ENCODE measurements at regions not wholly inside any gene's neighbourhood (a gene's known extent, or its start where the extent isn't known, plus 50 kb on each side); places are given as distances from the start of the nearest gene placed in this dataset.

- Histone ChIP-seq H3K14ac (replicated peaks; ENCODE audit: low read depth, low read length) (no peak overlapping the region), H3K27me3 (ENCODE audit: control insufficient read depth, insufficient read depth, low read length) (no peaks in the 10 kb centered on the region; the same call in 1 of the 2 replicates), H3K4me2 (ENCODE audit: low read depth, low read length) (no peak overlapping the region), H2AK9ac (replicated peaks; ENCODE audit: low read depth, low read length, poor library complexity) (no peak overlapping the region), H4K20me1 (ENCODE audit: insufficient read depth, low read length) (no peaks in the 10 kb centered on the region), H2AK5ac (ENCODE audit: low read depth, low read length) (no peak overlapping the region), H2AFZ (replicated peaks; ENCODE audit: low read length, poor library complexity) (no peak overlapping the region), H2BK120ac (ENCODE audit: low read depth, low read length) (no peak overlapping the region), H2BK20ac (ENCODE audit: low read depth, low read length) (no peak overlapping the region), H4K8ac (ENCODE audit: low read depth in 2 of 2, low read length in 2 of 2) (no peak overlapping the region), H2BK15ac (ENCODE audit: low read depth, low read length) (no peak overlapping the region), H3K9ac (ENCODE audit: low read depth, low read length) (no peak overlapping the region), H4K5ac (ENCODE audit: low read depth, low read length) (no peak overlapping the region), H3K27ac (ENCODE audit: insufficient read depth, low read length) (no peak overlapping the region), H3K9me1 (ENCODE audit: insufficient read depth, low read length) (no peaks in the 10 kb centered on the region), H3K56ac (ENCODE audit: extremely low read depth, insufficient read depth, low read length) (no peak overlapping the region), H3K4me1 (ENCODE audit: control insufficient read depth, insufficient read depth, low read length) (no peaks in the 10 kb centered on the region), H3K4me3 (ENCODE audit: insufficient read depth, low read depth, low read length) (no peak overlapping the region), H3K36me3 (ENCODE audit: control insufficient read depth, insufficient read depth, low read length) (no peaks in the 10 kb centered on the region), H3K4ac (ENCODE audit: low read depth, low read length) (no peak overlapping the region), H3K9me3 (ENCODE audit: control insufficient read depth, insufficient read depth, low read length) (no peaks in the 10 kb centered on the region), H3K23ac (ENCODE audit: low read depth, low read length) (no peak overlapping the region), H2BK5ac (ENCODE audit: low read depth, low read length, poor library complexity, severe bottlenecking) (no peak overlapping the region), H3K79me1 (ENCODE audit: low read depth in 1 of 2, low read length in 2 of 2) (no peaks in the 10 kb centered on the region), H4K91ac (ENCODE audit: insufficient read depth, low read depth, low read length) (no peak overlapping the region), H3K18ac (ENCODE audit: low read depth, low read length) (no peak overlapping the region)
- DNase-seq (no peak), ATAC-seq (ENCODE audit: low read depth) (no peak)
- dilution Hi-C loops (cut with HindIII; ENCODE audit: low sequenced_read_pairs, unreplicated experiment) (no loop called here), intact Hi-C loops (cut with micrococcal nuclease) (no loop called here), in situ Hi-C loops (cut with MboI; ENCODE audit: low sequenced_read_pairs) (no loop called here)
- BruUV-seq (replicated peaks) = no TSS peak
- POLR2A ChIA-PET (ENCODE audit: unreplicated experiment) = no interaction called here
- CTCF ChIA-PET = no interaction called here
- WGBS, 2 experiments (ENCODE audit: extremely low coverage in 2 of 2, insufficient read length in 1 of 2) = 80% methylated on average over 1 of the region's 1 CpG; no CpG with 5 or more reads in 1 of the 2 experiments
- TF ChIP-seq SMC3 (IDR thresholded peaks at IDR 0.05; ENCODE audit: low read depth, low read length) (no peak), MXI1 (IDR thresholded peaks at IDR 0.05; ENCODE audit: borderline replicate concordance, low read depth, low read length) (no peak), CHD1 (IDR thresholded peaks at IDR 0.05; ENCODE audit: low read depth, low read length) (no peak), MAZ (IDR thresholded peaks at IDR 0.05; ENCODE audit: borderline replicate concordance, low read depth, low read length) (no peak), BHLHE40 (IDR thresholded peaks at IDR 0.05; ENCODE audit: low read depth, low read length) (no peak), POLR2A (IDR thresholded peaks at IDR 0.05; ENCODE audit: low read depth, low read length) (no peak), CEBPB (IDR thresholded peaks at IDR 0.05; ENCODE audit: low read depth, low read length) (no peak), RFX5 (IDR thresholded peaks at IDR 0.05; ENCODE audit: low read depth, low read length) (no peak), FOS (IDR thresholded peaks at IDR 0.05; ENCODE audit: low read depth, low read length) (no peak), USF2 (IDR thresholded peaks at IDR 0.05; ENCODE audit: low read depth, low read length) (no peak), MAFK (IDR thresholded peaks at IDR 0.05; ENCODE audit: low read depth, low read length) (no peak), RAD21 (IDR thresholded peaks at IDR 0.05; ENCODE audit: low read length) (no peak), NFE2L2 (IDR thresholded peaks at IDR 0.05; ENCODE audit: low read depth, low read length) (no peak), ELK1 (IDR thresholded peaks at IDR 0.05; ENCODE audit: borderline replicate concordance, low read depth, low read length) (no peak), CTCF (conservative IDR thresholded peaks at IDR 0.05; ENCODE audit: low read depth, low read length) (no peak)
Measured at GRCh38 chr18:45496741-45497140, 118.5 kb upstream of the SLC14A2 start.

All from IMR-90 (cell line).